ENCODE measurements at regions not wholly inside any gene's neighbourhood (a gene's known extent, or its start where the extent isn't known, plus 50 kb on each side); places are given as distances from the start of the nearest gene placed in this dataset.

DNA sequence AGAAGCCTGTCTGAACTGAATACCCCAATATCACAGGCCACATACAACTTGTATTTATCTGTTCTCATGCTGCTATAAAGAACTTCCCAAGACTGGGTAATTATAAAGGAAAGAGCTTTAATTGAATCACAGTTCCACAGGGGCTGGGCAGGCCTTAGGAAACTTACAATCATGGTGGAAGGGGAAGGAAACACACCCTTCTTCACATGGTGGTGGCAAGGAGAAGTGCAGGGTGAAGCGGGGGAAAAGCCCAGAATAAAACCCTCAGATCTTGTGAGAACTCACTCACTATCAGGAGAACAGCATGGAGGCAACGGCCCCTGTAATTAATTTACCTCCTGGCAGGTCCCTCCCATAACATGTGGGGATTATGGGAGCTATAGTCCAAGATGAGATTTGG, 50.3 kb upstream of the FNDC1 start:
- DNase-seq, result no peak
- Histone ChIP-seq H3K36me3 (no peaks in the 10 kb centered on the region), H3K9me3 (no peaks in the 10 kb centered on the region), H3K27ac (no peak overlapping the region), H3K4me1 (no peaks in the 10 kb centered on the region), H3K27me3 (no peaks in the 10 kb centered on the region), H3K4me3 (no peak overlapping the region)
- TF ChIP-seq, protein P1, sequence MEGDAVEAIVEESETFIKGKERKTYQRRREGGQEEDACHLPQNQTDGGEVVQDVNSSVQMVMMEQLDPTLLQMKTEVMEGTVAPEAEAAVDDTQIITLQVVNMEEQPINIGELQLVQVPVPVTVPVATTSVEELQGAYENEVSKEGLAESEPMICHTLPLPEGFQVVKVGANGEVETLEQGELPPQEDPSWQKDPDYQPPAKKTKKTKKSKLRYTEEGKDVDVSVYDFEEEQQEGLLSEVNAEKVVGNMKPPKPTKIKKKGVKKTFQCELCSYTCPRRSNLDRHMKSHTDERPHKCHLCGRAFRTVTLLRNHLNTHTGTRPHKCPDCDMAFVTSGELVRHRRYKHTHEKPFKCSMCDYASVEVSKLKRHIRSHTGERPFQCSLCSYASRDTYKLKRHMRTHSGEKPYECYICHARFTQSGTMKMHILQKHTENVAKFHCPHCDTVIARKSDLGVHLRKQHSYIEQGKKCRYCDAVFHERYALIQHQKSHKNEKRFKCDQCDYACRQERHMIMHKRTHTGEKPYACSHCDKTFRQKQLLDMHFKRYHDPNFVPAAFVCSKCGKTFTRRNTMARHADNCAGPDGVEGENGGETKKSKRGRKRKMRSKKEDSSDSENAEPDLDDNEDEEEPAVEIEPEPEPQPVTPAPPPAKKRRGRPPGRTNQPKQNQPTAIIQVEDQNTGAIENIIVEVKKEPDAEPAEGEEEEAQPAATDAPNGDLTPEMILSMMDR (IDR thresholded peaks at IDR 0.05), result no peak
- intact Hi-C loops (cut with DNase I; ENCODE audit: low total_unique reads), result no loop called here

DNA sequence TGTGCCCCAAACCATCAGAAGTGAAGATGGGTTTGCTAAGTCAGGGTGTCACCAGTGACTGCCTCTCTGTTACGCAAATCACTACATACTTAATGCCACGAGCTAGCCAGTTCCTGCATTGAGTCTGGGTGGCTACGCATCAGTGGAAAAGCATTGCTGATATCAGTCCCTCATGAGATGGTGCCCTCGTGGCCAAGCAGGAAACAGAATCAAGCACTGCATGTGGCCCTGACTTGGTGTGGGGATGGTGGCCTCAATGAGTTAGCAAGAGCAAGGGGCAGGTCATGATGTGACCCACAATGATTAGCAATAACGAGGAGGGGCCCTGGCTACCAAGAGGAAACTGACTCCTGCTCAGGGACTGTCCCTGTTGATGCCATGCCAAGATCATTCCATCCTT, 51.6 kb upstream of the FNDC1 start:
- Histone ChIP-seq H3K36me3 (no peaks in the 10 kb centered on the region), H3K27ac (no peak overlapping the region), H3K27me3 (no peaks in the 10 kb centered on the region), H3K4me3 (no peak overlapping the region), H3K4me1 (no peaks in the 10 kb centered on the region), H3K9me3 (no peaks in the 10 kb centered on the region)
- intact Hi-C loops (cut with DNase I; ENCODE audit: low total_unique reads), result no loop called here
- peak in 1 of 2 donors; percentile 70 for DNase-seq
- TF ChIP-seq, protein P1 (IDR thresholded peaks at IDR 0.05), result no peak

DNA sequence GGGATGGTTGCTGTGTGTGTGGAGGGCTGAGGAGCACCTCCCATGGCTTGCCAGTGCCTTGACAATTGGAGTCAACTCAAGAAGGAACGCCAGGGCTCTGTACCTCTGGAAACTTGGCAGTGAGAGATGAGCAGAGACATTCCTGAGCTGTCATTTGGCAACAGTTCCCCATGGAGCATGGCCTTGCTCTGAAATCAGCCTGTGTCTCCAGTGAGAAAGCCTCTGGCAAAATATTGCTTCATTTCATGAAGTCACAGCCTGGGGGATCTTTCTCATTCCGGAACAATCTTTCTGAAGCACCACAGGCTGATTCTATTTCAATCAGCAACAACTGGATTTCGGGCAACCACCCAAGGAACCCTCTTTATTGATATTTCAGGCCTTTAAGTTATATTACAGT, 52.2 kb upstream of the FNDC1 start:
- Histone ChIP-seq H3K4me1 (no peaks in the 10 kb centered on the region), H3K27me3 (no peaks in the 10 kb centered on the region), H3K36me3 (no peaks in the 10 kb centered on the region), H3K27ac (no peak overlapping the region), H3K4me3 (no peak overlapping the region), H3K9me3 (no peaks in the 10 kb centered on the region)
- DNase-seq, result peak in 1 of 2 donors; percentile 51
- TF ChIP-seq, protein P1 (IDR thresholded peaks at IDR 0.05), result no peak
- intact Hi-C loops (cut with DNase I; ENCODE audit: low total_unique reads), result no loop called here

DNA sequence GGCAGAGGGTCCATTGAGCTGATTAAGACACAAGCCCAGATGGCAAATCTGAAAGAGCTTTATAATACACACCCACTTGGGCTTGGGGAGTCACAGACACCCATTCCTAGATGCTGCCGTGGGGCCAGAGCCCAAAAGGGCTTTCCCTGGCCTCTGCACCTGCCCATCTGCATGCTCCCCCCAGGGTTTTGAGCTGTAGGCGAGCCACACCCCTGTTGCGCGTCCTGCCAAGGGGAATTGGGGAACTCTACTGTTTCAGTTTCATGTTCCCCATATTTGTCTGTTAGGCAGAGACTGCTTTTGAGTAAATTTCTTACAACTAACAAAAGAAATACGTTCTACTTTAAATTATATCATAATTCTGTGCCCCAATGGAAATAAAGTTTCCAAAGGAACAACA, 52.9 kb upstream of the FNDC1 start:
- intact Hi-C loops (cut with DNase I; ENCODE audit: low total_unique reads), result no loop called here
- peak; percentile 47 to 71 for DNase-seq
- Histone ChIP-seq H3K4me1 (no peaks in the 10 kb centered on the region), H3K4me3 (no peak overlapping the region), H3K36me3 (no peaks in the 10 kb centered on the region), H3K9me3 (no peaks in the 10 kb centered on the region), H3K27ac (no peak overlapping the region), H3K27me3 (no peaks in the 10 kb centered on the region)
- TF ChIP-seq, protein P1 (IDR thresholded peaks at IDR 0.05), result no peak

- no peaks in the 10 kb centered on the region for H3K36me3 ChIP-seq
- intact Hi-C loops (cut with DNase I; ENCODE audit: low total_unique reads), result no loop called here
- H3K27me3 ChIP-seq, result no peaks in the 10 kb centered on the region
- H3K4me1 ChIP-seq, result peaks cover 0 to 5% (median 0%) of the 10 kb centered on the region in 4 donors
- TF ChIP-seq, protein P1 (IDR thresholded peaks at IDR 0.05), result no peak
- peak in 1 of 2 donors; percentile 40 for DNase-seq
- H3K27ac ChIP-seq, result no peak overlapping the region
- H3K4me3 ChIP-seq, result no peak overlapping the region
- no peaks in the 10 kb centered on the region for H3K9me3 ChIP-seq
Observed at GRCh38 chr6:159114569-159114968, 54.6 kb upstream of the FNDC1 start.

DNA sequence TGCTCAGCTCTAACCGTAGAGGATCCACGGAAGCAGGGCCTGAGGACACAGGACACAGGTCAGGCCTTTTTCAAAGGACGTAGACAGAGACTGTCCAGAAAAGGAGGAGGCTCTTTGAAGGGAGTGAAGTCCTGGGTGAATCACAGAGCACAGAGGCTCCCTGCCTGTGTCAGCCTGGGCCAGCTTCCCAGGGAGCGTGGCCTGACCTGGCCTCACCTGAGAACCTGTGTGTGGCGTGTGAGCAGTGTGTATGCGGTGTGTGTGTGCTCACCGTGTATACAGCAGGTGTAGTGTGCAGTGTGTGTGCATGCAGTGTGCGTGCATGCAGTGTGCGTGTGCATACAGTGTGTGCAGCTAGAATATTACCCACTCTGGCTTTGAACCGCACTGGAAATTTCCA, 56.0 kb upstream of the FNDC1 start:
- TF ChIP-seq, protein P1 (IDR thresholded peaks at IDR 0.05), result no peak
- no peak overlapping the region for H3K4me3 ChIP-seq
- no peak overlapping the region for H3K27ac ChIP-seq
- intact Hi-C loops (cut with DNase I; ENCODE audit: low total_unique reads), result no loop called here
- peak in 1 of 2 donors; percentile 21 for DNase-seq
- H3K9me3 ChIP-seq, result no peaks in the 10 kb centered on the region
- H3K4me1 ChIP-seq, result peaks cover 0 to 5% (median 0%) of the 10 kb centered on the region in 4 donors
- peaks cover 0 to 3% of the 10 kb centered on the region in 2 donors for H3K27me3 ChIP-seq
- no peaks in the 10 kb centered on the region for H3K36me3 ChIP-seq

Measured in tibial artery (tissue), 4 donors.